ENCODE measurements at regions not wholly inside any gene's neighbourhood (a gene's known extent, or its start where the extent isn't known, plus 50 kb on each side); places are given as distances from the start of the nearest gene placed in this dataset.
A peak's percentile ranks its signal among the peaks of the same experiment; 100 is the strongest.

- Histone ChIP-seq H3K36me3 (ENCODE audit: low read depth) (peaks cover 42% of the 10 kb centered on the region), H3K4me1 (ENCODE audit: insufficient read depth, poor library complexity, severe bottlenecking) (peaks cover 33% of the 10 kb centered on the region), H3K27ac (ENCODE audit: poor library complexity, severe bottlenecking) (peak overlapping the region; percentile 86), H3K4me3 (ENCODE audit: severe bottlenecking) (peak overlapping the region; percentile 92), H3K9me3 (ENCODE audit: severe bottlenecking) (no peaks in the 10 kb centered on the region), H3K27me3 (ENCODE audit: insufficient read depth, poor library complexity, severe bottlenecking) (no peaks in the 10 kb centered on the region)
- TF ChIP-seq CTCF (IDR thresholded peaks at IDR 0.05; ENCODE audit: poor library complexity, severe bottlenecking) = no peak
- DNase-seq (ENCODE audit: low spot score) = peak; percentile 34
- ATAC-seq (ENCODE audit: low read depth) = peak; percentile 31; the same call in 2 of the 3 replicates
Observed at GRCh38 chrX:45850197-45850774, 649.6 kb upstream of the DIPK2B start.

- Histone ChIP-seq H3K9me3 (ENCODE audit: severe bottlenecking) (no peaks in the 10 kb centered on the region), H3K4me1 (ENCODE audit: insufficient read depth, poor library complexity, severe bottlenecking) (peaks cover 33% of the 10 kb centered on the region), H3K36me3 (ENCODE audit: low read depth) (peaks cover 51% of the 10 kb centered on the region), H3K27me3 (ENCODE audit: insufficient read depth, poor library complexity, severe bottlenecking) (no peaks in the 10 kb centered on the region), H3K4me3 (ENCODE audit: severe bottlenecking) (peak overlapping the region; percentile 92), H3K27ac (ENCODE audit: poor library complexity, severe bottlenecking) (peak overlapping the region; percentile 86)
- no peak for DNase-seq (ENCODE audit: low spot score)
- peak; percentile 46 for ATAC-seq (ENCODE audit: low read depth)
- TF ChIP-seq CTCF (IDR thresholded peaks at IDR 0.05; ENCODE audit: poor library complexity, severe bottlenecking) = peak; percentile 59
Observed at GRCh38 chrX:45849261-45849862, 648.7 kb upstream of the DIPK2B start.

DNA sequence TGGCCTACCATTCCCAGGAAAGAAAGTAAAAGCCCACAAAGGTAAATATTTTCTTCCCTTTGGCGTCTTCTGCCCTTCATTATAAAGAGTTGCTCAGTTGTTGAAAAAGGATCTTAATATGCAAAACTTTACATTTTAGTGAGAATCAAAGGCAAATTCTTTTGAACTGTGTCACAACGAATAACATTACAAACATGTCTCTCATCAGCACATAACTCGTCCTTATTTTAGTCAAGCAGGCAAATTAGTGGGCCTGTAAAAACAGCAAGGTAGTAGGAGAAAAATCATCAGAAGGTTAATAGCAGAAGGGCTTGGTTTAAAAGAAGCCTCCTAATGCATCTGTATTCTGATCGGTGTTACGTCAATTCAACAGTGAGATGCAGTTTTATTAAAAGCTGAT lies 647.3 kb upstream of the DIPK2B start:
- no peak overlapping the region for H3K4me3 ChIP-seq (ENCODE audit: severe bottlenecking)
- no peak for TF ChIP-seq CTCF (IDR thresholded peaks at IDR 0.05; ENCODE audit: poor library complexity, severe bottlenecking)
- H3K27ac ChIP-seq (ENCODE audit: poor library complexity, severe bottlenecking) = peak overlapping the region; percentile 86
- peaks cover 65% of the 10 kb centered on the region for H3K36me3 ChIP-seq (ENCODE audit: low read depth)
- no peaks in the 10 kb centered on the region for H3K27me3 ChIP-seq (ENCODE audit: insufficient read depth, poor library complexity, severe bottlenecking)
- H3K4me1 ChIP-seq (ENCODE audit: insufficient read depth, poor library complexity, severe bottlenecking) = peaks cover 38% of the 10 kb centered on the region
- ATAC-seq (ENCODE audit: low read depth) (no peak), DNase-seq (ENCODE audit: low spot score) (no peak)
- H3K9me3 ChIP-seq (ENCODE audit: severe bottlenecking) = no peaks in the 10 kb centered on the region

GRCh38 chrX:45846328-45846727 lies 645.7 kb upstream of the DIPK2B start:
- peaks cover 74% of the 10 kb centered on the region for H3K36me3 ChIP-seq (ENCODE audit: low read depth)
- H3K27me3 ChIP-seq (ENCODE audit: insufficient read depth, poor library complexity, severe bottlenecking) = no peaks in the 10 kb centered on the region
- H3K27ac ChIP-seq (ENCODE audit: poor library complexity, severe bottlenecking) = peak overlapping the region; percentile 86
- H3K4me1 ChIP-seq (ENCODE audit: insufficient read depth, poor library complexity, severe bottlenecking) = peaks cover 38% of the 10 kb centered on the region
- ATAC-seq (ENCODE audit: low read depth) (no peak), DNase-seq (ENCODE audit: low spot score) (no peak)
- H3K9me3 ChIP-seq (ENCODE audit: severe bottlenecking) = no peaks in the 10 kb centered on the region
- no peak overlapping the region for H3K4me3 ChIP-seq (ENCODE audit: severe bottlenecking)
- TF ChIP-seq CTCF (IDR thresholded peaks at IDR 0.05; ENCODE audit: poor library complexity, severe bottlenecking) = no peak

DNA sequence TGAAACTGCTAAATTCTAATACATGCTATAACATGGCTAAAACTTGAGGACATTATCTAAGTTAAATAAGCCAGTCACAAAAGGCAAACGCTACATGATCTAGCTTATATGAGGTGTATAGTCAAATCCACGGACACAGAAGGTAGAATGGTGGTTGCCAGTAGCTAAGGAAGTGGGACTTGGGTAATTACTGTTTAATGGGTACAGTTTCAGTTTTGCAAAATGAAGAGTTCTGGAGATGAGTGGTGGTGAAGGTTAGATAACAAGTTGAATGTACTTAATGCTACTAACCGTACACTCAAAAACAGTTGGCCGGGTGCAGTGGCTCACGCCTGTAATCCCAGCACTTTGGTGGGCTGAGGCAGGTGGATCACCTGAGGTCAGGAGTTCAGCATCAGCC lies 644.5 kb upstream of the DIPK2B start:
- H3K27me3 ChIP-seq (ENCODE audit: insufficient read depth, poor library complexity, severe bottlenecking) = no peaks in the 10 kb centered on the region
- H3K9me3 ChIP-seq (ENCODE audit: severe bottlenecking) = no peaks in the 10 kb centered on the region
- no peak for ATAC-seq (ENCODE audit: low read depth)
- H3K4me1 ChIP-seq (ENCODE audit: insufficient read depth, poor library complexity, severe bottlenecking) = peaks cover 38% of the 10 kb centered on the region
- H3K36me3 ChIP-seq (ENCODE audit: low read depth) = peaks cover 84% of the 10 kb centered on the region
- no peak overlapping the region for H3K4me3 ChIP-seq (ENCODE audit: severe bottlenecking)
- no peak for TF ChIP-seq CTCF (IDR thresholded peaks at IDR 0.05; ENCODE audit: poor library complexity, severe bottlenecking)
- DNase-seq (ENCODE audit: low spot score) = no peak
- H3K27ac ChIP-seq (ENCODE audit: poor library complexity, severe bottlenecking) = no peak overlapping the region

Data from RWPE2 (cell line).